Body of pancreas (tissue), 4 donors: ENCODE measurements at regions not wholly inside any gene's neighbourhood (a gene's known extent, or its start where the extent isn't known, plus 50 kb on each side); places are given as distances from the start of the nearest gene placed in this dataset.

Experiments
- POLR2A ChIP-seq, 3 donors: fragments of 450-650 bp; IDR thresholded peaks; one replicate each; pipeline ENCODE4 v1.6.1; 2016; ENCODE audit warnings: antibody characterized with exemption in 3 of 3, mild to moderate bottlenecking in 2 of 3
- TF ChIP-seq, protein P1 (sequence below), 7 experiments: fragments of 450-650 bp in 4 of 7; fragments of 200-600 bp in 3 of 7; sonication (generic) in 3 of 7; IDR thresholded peaks; one replicate each; pipeline ENCODE4 v1.5.1; 2016 to 2019; ENCODE audit warnings: antibody characterized with exemption in 7 of 7

DNA sequence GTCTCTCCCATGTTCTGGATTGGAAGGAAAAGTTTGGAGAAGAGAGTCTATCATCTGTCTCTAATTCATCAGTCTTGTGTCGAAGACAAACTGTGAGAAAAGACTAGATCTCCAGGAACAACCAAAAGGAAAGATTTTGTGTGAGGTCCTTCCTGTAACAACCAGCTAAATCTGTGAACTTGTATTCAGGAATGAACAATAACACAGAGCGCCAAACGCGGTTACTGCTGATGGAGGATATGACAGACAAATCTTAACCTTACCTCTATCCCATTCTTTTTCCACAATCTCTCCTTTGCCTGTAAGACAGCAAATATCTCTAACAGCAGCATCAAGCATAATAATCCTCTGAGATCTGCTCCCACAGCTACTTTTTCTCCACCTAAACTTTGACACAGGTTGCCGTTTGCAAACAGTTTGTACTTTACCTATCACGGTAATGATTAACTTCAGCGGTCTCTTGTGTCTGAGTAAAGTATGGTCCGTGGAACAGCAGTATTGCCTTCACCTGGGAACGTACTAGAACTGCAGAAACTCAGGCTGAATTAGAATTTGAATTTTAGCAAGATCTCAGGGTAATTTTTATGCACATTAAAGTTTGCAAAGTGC, 387.6 kb downstream of the ELAVL2 start:
- TF ChIP-seq POLR2A (IDR thresholded peaks at IDR 0.05) = no peak
- TF ChIP-seq, protein P1, sequence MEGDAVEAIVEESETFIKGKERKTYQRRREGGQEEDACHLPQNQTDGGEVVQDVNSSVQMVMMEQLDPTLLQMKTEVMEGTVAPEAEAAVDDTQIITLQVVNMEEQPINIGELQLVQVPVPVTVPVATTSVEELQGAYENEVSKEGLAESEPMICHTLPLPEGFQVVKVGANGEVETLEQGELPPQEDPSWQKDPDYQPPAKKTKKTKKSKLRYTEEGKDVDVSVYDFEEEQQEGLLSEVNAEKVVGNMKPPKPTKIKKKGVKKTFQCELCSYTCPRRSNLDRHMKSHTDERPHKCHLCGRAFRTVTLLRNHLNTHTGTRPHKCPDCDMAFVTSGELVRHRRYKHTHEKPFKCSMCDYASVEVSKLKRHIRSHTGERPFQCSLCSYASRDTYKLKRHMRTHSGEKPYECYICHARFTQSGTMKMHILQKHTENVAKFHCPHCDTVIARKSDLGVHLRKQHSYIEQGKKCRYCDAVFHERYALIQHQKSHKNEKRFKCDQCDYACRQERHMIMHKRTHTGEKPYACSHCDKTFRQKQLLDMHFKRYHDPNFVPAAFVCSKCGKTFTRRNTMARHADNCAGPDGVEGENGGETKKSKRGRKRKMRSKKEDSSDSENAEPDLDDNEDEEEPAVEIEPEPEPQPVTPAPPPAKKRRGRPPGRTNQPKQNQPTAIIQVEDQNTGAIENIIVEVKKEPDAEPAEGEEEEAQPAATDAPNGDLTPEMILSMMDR (IDR thresholded peaks at IDR 0.05) = no peak
